ENCODE measurements at regions not wholly inside any gene's neighbourhood (a gene's known extent, or its start where the extent isn't known, plus 50 kb on each side); places are given as distances from the start of the nearest gene placed in this dataset.

DNA sequence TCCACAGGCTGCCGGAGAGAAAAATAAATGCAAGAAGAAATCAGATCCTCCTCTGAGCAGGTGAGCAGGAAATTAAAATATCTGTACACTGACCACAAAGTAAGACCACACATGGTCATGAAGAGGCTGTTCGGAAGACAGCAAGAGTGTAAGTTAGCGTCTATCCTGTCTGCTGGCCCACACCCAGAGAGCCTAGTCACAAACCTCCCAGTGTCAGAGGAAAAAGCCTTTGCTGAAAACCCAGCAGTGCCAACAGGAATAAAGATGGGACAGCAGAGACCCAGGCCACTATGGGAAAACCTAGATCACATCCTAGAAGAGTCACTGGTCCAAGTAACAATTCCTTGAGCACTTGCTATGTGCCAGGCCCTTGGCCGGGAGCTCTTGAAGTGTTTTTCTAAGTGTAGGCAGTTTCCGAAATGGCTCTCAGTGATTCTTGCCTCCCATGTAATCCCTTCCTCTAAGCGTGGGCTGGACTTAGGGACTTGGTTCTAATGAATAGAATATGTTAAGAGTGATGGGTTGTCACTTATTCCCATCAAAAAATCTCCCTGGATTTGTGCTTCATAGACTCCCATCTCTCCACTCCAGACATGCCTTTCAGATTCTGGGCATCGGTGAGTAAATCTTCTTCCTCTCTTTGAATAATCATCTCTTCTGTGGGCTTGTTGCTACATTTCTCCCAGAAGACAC is 110.9 kb upstream of the PKDCC start:
- no peaks in the 10 kb centered on the region for H3K4me1 Mint-ChIP-seq (ENCODE audit: low read depth)
- no peak overlapping the region for H3K4me3 Mint-ChIP-seq
- DNase-seq (ENCODE audit: low spot score) = no peak
- H3K27me3 Mint-ChIP-seq (ENCODE audit: low read depth) = peaks cover 3% of the 10 kb centered on the region
- no peaks in the 10 kb centered on the region for H3K9me3 Mint-ChIP-seq
- no peak overlapping the region for H3K27ac Mint-ChIP-seq
- H3K36me3 Mint-ChIP-seq (ENCODE audit: low read depth) = no peaks in the 10 kb centered on the region

DNA sequence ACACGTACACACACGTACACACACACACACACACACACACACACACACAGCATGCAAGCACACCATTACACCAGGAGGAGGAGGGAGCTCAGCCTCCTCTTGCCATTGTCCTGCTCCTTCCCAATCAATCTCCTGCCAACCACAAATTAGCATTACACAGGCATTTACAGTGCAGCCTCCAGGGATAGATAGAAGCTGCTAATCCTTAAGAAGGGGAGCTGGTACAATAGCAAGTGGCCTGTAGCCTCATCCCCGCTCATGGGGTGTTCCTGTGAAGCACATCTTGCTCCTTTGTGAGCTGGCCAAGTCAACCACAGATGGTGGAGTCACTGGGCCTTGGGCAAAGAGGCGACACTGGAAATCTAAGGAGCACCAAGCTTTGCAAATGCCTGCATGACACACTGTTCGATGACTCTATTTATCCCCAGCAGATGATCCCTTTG is 110.3 kb upstream of the PKDCC start:
- Mint-ChIP-seq H3K27me3 (ENCODE audit: low read depth) (peaks cover 3% of the 10 kb centered on the region), H3K27ac (no peak overlapping the region), H3K9me3 (no peaks in the 10 kb centered on the region), H3K4me1 (ENCODE audit: low read depth) (no peaks in the 10 kb centered on the region), H3K4me3 (no peak overlapping the region), H3K36me3 (ENCODE audit: low read depth) (no peaks in the 10 kb centered on the region)
- DNase-seq (ENCODE audit: low spot score) = no peak

DNA sequence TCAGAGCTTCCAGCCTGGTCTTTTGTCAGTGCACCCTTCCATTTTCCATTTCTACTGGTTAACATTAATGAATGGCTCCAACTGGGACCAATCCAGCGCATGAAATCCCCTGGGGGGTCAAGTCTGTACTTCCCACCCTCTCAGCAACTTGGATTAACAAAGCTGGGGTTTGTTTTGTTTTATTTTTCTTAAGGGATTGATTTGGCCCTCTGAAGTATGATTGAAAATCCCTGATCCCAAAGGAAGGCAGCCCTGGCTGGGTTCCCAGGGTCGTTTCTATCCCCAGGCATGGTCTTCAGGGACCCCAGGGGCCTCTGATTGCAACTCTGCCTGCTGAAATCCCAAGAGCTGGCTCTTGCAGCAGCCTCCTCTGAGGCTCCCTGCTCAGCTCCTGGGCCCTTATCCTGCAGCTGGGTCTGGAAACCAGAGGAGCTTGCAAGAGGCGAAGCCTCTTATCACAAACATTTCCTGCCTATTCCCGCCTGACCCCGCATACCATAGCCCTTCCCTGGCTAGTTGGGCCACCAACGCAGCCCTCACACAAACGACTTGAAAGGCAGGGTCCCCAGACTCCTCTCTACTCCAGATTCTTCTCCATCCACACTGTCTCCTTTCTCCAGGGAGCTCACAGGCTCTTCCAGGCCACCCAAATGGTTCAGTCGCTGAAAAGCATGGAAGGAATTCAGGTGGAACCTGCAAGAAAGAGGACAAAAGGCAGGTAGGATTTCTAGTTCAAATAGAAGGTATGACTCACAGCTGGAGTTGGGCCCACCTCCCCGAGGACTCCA is 109.7 kb upstream of the PKDCC start:
- Mint-ChIP-seq H3K9me3 (no peaks in the 10 kb centered on the region), H3K27ac (no peak overlapping the region), H3K27me3 (ENCODE audit: low read depth) (peaks cover 3% of the 10 kb centered on the region), H3K4me1 (ENCODE audit: low read depth) (no peaks in the 10 kb centered on the region), H3K36me3 (ENCODE audit: low read depth) (no peaks in the 10 kb centered on the region), H3K4me3 (no peak overlapping the region)
- no peak for DNase-seq (ENCODE audit: low spot score)

DNA sequence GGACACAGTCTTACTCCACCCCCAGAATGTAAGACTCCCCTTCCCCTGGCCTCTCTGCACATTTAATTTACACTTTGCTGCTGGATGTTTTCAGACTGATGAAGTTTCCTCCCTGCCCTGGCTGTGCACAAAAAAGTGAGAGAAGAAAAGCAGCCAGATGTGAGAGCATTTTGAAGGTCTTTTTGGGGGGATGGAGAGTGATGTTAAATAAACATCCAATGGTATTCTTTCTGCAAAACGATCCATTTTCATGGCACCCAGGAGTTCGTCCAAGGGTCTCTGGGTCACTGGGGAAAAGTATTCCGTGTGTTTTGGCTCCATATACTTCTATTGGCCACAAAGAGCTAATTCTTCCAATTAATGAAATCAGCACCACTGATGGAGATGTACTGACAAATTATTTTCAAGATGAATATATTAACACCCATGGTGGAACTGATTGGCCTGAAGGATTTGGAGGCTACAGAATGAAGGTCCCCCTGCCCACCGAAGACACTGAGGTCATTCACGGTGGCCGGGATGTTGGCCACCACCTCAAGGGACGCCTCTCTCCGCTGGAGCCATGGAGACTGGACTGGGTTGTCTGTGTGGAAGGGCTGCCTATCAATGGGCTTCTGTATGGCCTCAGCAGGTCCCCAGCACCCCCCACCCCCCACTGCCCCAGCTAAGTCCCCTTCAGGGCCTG is 107.6 kb upstream of the PKDCC start:
- no peak overlapping the region for H3K4me3 Mint-ChIP-seq
- no peaks in the 10 kb centered on the region for H3K9me3 Mint-ChIP-seq
- H3K4me1 Mint-ChIP-seq (ENCODE audit: low read depth) = no peaks in the 10 kb centered on the region
- H3K27ac Mint-ChIP-seq = no peak overlapping the region
- no peaks in the 10 kb centered on the region for H3K36me3 Mint-ChIP-seq (ENCODE audit: low read depth)
- H3K27me3 Mint-ChIP-seq (ENCODE audit: low read depth) = peaks cover 6% of the 10 kb centered on the region
- no peak for DNase-seq (ENCODE audit: low spot score)

DNA sequence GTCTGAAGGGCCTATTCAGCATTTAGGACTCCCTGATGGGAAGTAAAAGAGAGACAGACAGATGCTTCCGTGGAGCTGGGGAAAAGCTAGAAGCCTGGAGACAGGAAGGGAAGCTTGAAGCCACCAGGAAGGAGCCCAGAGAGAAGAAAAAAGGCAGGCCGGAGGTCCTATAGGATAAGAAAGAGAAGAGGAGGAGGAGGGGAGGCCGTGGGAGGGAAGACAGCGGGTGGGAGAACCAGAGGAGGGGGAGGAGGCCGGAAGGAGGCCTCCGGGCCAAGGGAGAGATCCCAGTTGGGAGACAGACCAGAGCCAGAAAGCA is 107.1 kb upstream of the PKDCC start:
- no peak for DNase-seq (ENCODE audit: low spot score)
- Mint-ChIP-seq H3K9me3 (no peaks in the 10 kb centered on the region), H3K27ac (no peak overlapping the region), H3K4me1 (ENCODE audit: low read depth) (no peaks in the 10 kb centered on the region), H3K36me3 (ENCODE audit: low read depth) (no peaks in the 10 kb centered on the region), H3K4me3 (no peak overlapping the region), H3K27me3 (ENCODE audit: low read depth) (peaks cover 9% of the 10 kb centered on the region)

DNA sequence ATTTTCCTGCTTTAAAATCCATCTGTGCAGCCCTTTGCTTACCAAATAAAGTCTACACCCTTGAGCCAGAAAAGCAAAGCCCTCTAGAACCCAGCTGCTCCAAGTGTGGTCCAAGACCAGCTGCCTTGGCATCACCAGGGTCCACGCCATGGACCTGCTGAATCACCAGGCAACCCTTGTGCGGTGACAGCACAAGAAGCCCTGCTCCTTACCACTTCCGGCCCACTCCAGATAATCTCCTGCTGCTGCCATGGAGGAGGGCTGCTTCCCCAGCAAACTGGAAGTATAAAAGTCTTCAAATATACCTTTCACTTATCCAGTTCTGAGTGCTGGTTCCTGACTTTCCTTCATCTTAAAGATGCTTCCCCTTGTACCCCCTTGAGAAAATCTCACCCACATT is 106.0 kb upstream of the PKDCC start:
- Mint-ChIP-seq H3K27me3 (ENCODE audit: low read depth) (peaks cover 11% of the 10 kb centered on the region), H3K9me3 (no peaks in the 10 kb centered on the region), H3K36me3 (ENCODE audit: low read depth) (no peaks in the 10 kb centered on the region), H3K4me3 (no peak overlapping the region), H3K4me1 (ENCODE audit: low read depth) (no peaks in the 10 kb centered on the region), H3K27ac (no peak overlapping the region)
- DNase-seq (ENCODE audit: low spot score) = no peak

DNA sequence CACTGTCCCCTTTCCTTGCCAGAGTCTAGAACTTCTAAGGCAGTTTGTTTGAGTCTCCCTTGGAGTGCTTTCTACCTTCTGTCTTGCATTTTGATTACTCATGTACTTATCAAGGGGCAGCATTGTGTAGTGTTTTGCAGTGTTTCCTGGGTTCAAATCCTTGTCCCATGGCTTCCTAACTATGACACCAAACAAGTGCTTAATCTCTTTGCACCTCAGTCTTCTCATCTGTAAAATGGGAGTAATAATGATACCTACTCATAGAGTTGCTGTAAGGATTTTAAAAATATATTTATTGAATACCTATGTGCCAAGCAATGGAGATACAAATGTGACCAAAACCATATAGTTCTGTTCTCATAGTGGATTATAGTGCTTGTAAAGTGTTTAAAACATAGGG is 105.5 kb upstream of the PKDCC start:
- Mint-ChIP-seq H3K4me3 (no peak overlapping the region), H3K36me3 (ENCODE audit: low read depth) (no peaks in the 10 kb centered on the region), H3K27ac (no peak overlapping the region), H3K27me3 (ENCODE audit: low read depth) (peaks cover 11% of the 10 kb centered on the region), H3K9me3 (no peaks in the 10 kb centered on the region), H3K4me1 (ENCODE audit: low read depth) (no peaks in the 10 kb centered on the region)
- DNase-seq (ENCODE audit: low spot score) = no peak

DNA sequence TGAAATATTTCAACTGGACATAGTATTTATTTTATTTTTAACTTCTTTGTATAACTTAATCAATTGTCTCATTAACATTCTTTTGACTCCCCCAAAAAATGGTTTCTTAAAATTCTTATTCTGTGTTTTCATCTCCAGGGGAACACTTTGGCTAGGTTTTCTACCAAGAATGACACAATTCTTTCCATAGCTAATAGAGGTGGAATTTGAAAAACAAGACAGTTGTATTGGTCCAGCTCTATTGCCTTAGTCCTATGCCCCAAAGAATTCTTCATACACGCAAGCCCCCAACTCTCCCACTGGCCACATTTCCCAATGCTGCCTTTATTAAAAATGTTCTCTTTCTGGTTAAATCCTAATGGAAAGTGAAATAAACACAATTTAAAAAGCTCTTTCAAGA is 104.7 kb upstream of the PKDCC start:
- Mint-ChIP-seq H3K4me1 (ENCODE audit: low read depth) (no peaks in the 10 kb centered on the region), H3K9me3 (no peaks in the 10 kb centered on the region), H3K27ac (no peak overlapping the region), H3K36me3 (ENCODE audit: low read depth) (no peaks in the 10 kb centered on the region), H3K27me3 (ENCODE audit: low read depth) (peaks cover 11% of the 10 kb centered on the region), H3K4me3 (no peak overlapping the region)
- no peak for DNase-seq (ENCODE audit: low spot score)

DNA sequence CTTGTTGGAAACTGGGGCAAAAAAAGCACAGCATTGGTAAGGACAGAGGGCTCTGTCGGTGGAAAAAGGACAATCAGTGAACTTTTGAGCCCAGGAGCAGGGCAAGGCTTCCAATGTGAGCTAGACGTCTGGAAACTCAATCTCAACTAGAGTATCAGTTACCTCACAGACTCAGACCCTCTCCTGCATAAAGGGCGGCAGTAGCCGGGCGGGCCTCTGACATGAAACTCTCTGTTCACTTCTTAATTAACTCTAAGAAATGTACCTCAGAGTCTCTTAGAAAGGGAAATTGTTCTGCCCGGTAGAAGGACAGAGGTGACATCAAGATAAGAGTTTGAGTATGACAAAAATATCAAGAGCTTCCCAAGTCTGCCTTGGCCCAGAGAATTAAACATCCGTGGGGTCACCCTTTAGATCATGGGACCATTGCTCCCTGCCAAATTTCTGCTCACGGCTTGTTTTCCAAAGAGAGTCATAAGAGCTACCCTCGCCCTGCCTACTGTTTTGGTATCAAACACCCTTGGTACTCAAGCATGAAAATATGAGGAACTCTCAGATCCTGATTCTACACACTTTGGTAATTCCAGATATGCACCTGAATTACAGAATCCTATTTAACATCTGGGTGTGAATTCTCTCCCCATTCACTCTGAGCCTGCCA is 103.5 kb upstream of the PKDCC start:
- no peaks in the 10 kb centered on the region for H3K9me3 Mint-ChIP-seq
- peaks cover 11% of the 10 kb centered on the region for H3K27me3 Mint-ChIP-seq (ENCODE audit: low read depth)
- no peak for DNase-seq (ENCODE audit: low spot score)
- no peaks in the 10 kb centered on the region for H3K36me3 Mint-ChIP-seq (ENCODE audit: low read depth)
- no peaks in the 10 kb centered on the region for H3K4me1 Mint-ChIP-seq (ENCODE audit: low read depth)
- no peak overlapping the region for H3K4me3 Mint-ChIP-seq
- H3K27ac Mint-ChIP-seq = no peak overlapping the region

DNA sequence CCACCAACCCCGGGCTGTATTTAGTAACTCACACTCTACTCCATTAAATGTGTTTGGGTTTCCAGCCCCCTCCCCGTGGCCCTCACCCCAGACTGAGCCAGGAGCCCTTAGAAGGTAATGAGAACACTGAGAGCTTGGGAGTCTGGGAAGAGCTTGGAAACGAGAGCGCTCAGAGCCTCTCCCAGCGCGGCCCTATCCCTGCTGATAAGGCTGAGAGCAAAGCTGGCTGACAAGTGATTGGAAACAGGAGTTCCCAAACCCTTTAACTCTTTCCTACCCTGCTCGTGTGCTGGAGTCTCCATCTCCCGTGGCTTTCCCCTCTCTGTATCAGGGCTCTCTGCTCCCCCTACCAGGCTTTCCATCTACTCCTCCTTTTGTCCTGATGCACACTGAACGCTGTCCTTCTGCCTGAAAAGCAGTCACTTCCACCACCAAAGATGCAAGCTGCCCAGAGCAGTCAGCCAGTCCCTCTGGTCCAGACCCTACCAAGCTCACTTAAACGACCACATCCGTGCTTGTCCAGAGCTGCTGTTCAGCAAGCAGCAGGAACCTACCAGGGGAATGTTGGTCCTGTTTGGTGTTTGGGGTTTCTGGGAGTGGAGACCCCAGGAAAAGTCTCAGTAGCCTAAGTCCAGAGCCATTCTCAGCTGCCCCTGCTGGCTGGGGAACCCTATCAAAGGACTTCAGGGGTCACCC is 100.0 kb upstream of the PKDCC start:
- H3K4me3 Mint-ChIP-seq = no peak overlapping the region
- H3K9me3 Mint-ChIP-seq = no peaks in the 10 kb centered on the region
- H3K36me3 Mint-ChIP-seq (ENCODE audit: low read depth) = no peaks in the 10 kb centered on the region
- H3K27me3 Mint-ChIP-seq (ENCODE audit: low read depth) = peaks cover 11% of the 10 kb centered on the region
- H3K27ac Mint-ChIP-seq = no peak overlapping the region
- H3K4me1 Mint-ChIP-seq (ENCODE audit: low read depth) = no peaks in the 10 kb centered on the region
- DNase-seq (ENCODE audit: low spot score) = no peak

DNA sequence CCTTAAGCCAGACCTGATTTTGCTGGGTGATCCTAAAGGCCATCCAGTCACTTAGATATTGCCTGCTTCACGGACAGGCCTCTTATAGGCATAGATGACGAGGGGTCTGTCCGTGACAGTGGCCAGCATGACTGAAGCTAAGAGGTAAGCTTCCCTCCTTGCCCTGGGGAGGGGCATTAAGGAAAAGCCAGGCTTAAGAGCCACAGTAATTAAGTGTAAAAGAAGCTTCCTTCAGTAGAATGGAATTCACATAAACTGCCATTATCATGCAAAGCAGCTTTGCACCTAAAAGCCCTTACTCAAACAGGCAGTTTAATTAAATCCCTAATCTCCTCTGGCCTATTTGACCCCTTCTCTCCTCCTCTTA is 99.4 kb upstream of the PKDCC start:
- peaks cover 11% of the 10 kb centered on the region for H3K27me3 Mint-ChIP-seq (ENCODE audit: low read depth)
- H3K36me3 Mint-ChIP-seq (ENCODE audit: low read depth) = no peaks in the 10 kb centered on the region
- H3K27ac Mint-ChIP-seq = no peak overlapping the region
- DNase-seq (ENCODE audit: low spot score) = no peak
- no peak overlapping the region for H3K4me3 Mint-ChIP-seq
- no peaks in the 10 kb centered on the region for H3K9me3 Mint-ChIP-seq
- H3K4me1 Mint-ChIP-seq (ENCODE audit: low read depth) = no peaks in the 10 kb centered on the region

DNA sequence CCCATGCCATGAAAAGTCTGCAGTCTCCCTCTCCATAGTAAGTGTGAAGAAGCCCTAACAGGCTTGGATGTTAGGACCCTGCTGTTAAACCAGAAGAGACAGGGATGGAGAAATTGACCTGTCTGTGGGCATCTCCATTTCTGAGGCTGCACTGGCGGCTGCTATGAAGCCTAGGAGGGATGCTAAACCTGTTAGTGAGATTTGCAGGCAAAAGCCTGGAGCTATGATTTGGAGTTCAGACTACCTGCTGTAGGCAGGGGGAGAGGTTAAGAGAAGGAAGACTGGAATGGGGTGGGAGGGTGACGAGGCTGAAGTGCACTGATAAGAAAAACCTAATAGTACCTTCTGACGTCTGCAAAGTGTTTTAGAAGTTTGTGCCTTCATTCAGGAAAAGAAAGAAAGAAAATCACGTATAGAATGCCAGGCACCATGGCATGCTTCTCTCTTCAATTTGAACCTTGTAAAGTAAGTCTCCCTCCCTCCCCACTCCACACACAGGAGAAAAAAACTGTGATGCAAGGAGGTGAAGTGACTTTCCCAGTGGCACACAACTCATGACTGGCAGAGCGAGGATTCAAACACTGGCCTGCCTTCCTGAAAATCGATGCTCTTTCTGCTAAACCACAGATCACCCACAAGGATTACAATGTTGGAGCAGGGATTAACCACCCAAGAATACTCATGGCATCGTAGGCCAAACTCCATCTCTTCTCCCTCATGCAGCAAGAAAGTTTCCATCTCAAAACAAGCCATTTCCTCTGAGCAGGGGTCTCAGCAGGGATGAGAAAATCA is 98.5 kb upstream of the PKDCC start:
- Mint-ChIP-seq H3K4me3 (no peak overlapping the region), H3K27me3 (ENCODE audit: low read depth) (peaks cover 5% of the 10 kb centered on the region), H3K36me3 (ENCODE audit: low read depth) (no peaks in the 10 kb centered on the region), H3K27ac (no peak overlapping the region), H3K9me3 (no peaks in the 10 kb centered on the region), H3K4me1 (ENCODE audit: low read depth) (peaks cover 3% of the 10 kb centered on the region)
- DNase-seq (ENCODE audit: low spot score) = no peak

Data from T-helper 2 cell treated with Interferon-gamma antibody and Interleukin-4, amounts not matched to agents 5 μg/mL and 100 μg/mL, for 36 hours (primary cell).